Prostate gland (tissue), 2 donors: ENCODE measurements at regions not wholly inside any gene's neighbourhood (a gene's known extent, or its start where the extent isn't known, plus 50 kb on each side); places are given as distances from the start of the nearest gene placed in this dataset.

ENCODE experiments used
- DNase-seq: peaks from one replicate; pipeline ENCODE4 v3.0.0-alpha.2; 2019; ENCODE audit warnings: low spot score
- H3K27ac ChIP-seq, 2 donors: fragments of 200-600 bp; sonication (generic); 2 replicates each; pipeline ENCODE4 v1.5.1; 2017 to 2019
- H3K27me3 ChIP-seq: fragments of 200-600 bp; sonication (generic); replicated peaks from 2 replicates; pipeline ENCODE4 v1.5.1; 2019; ENCODE audit not compliant: insufficient read depth
- H3K36me3 ChIP-seq, 2 donors: fragments of 200-600 bp; sonication (generic); 1 replicate in 1 of 2; 2 replicates in 1 of 2; pipeline versions ENCODE4 v1.5.1 to v1.8.1; 2017 to 2019
- H3K4me1 ChIP-seq: fragments of 200-600 bp; sonication (generic); replicated peaks from 2 replicates; pipeline ENCODE4 v1.5.1; 2019
- H3K4me3 ChIP-seq, 2 donors: fragments of 200-600 bp; sonication (generic); 2 replicates each; pipeline ENCODE4 v1.5.1; 2017 to 2019
- H3K9me3 ChIP-seq: fragments of 200-600 bp; sonication (generic); 2 replicates; pipeline ENCODE4 v1.5.1; 2017
- POLR2A ChIP-seq: fragments of 450-650 bp; IDR thresholded peaks from one replicate; pipeline ENCODE4 v1.6.1; 2016; ENCODE audit warnings: antibody characterized with exemption, mild to moderate bottlenecking
- POLR2AphosphoS5 ChIP-seq: sonication (generic); formaldehyde crosslinking; IDR thresholded peaks from one replicate; pipeline ENCODE4 v1.6.1; 2017; ENCODE audit warnings: antibody characterized with exemption
- WGBS: methylation state at CpG from one replicate; pipeline ENCODE4 v1.1.5; 2018; 5-methylcytosine and 5-hydroxymethylcytosine counted together
- intact Hi-C: fragments of 100-400 bp; cut with DNase I; formaldehyde crosslinking; loops from one replicate; pipeline ENCODE4 v1.14.2; 2022
- TF ChIP-seq, protein P1 (sequence below), 4 experiments: fragments of 200-600 bp in 2 of 4; fragments of 450-650 bp in 2 of 4; sonication (generic) in 2 of 4; IDR thresholded peaks; 1 replicate in 3 of 4; 2 replicates in 1 of 4; pipeline ENCODE4 v1.5.1; 2016 to 2019; ENCODE audit warnings: antibody characterized with exemption in 4 of 4, mild to moderate bottlenecking in 2 of 4, moderate library complexity in 2 of 4

DNA sequence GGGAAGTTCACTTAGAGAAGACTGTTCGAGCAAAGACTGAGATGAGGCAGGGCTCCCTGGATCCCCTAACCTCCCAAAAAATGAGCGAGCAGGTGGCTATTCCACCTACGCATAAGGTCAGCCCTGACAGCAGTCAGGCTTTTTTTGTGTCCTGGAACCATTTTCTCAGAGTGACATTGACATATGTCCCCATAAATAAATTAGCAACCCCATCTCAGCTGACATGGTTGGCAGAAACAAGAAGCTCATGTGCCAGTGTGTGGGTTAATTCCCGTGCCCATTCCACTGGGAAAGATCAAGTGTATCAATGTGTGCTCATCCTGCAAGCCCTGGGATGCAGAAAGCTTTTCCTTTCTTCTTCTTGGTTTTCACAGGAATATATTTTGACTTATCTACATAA, 740.4 kb upstream of the CELF4 start:
- H3K4me1 ChIP-seq = no peaks in the 10 kb centered on the region

DNA sequence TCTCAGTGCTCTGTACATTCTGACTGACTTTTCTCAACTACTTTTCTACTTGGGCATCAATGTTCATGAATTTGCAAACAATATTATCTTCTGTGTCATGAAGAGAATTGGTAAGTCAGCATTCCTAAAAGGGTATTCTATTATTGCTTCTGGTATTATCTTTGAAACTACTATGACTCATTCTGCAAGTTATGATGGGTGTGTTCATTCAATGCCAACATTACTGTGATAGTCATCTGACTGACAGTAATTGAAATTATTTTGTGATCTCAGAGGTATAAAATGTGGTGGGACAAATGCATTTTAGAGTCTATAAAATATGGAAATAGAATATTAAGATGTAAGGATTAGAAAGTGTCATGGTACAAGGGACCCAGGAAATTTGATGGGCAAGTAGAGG, 736.0 kb upstream of the CELF4 start:
- Histone ChIP-seq H3K4me3 (no peak overlapping the region), H3K36me3 (no peaks in the 10 kb centered on the region), H3K9me3 (no peaks in the 10 kb centered on the region), H3K27ac (no peak overlapping the region), H3K4me1 (no peaks in the 10 kb centered on the region), H3K27me3 (no peaks in the 10 kb centered on the region)
- TF ChIP-seq POLR2AphosphoS5 (no peak), POLR2A (no peak)
- TF ChIP-seq, protein P1, sequence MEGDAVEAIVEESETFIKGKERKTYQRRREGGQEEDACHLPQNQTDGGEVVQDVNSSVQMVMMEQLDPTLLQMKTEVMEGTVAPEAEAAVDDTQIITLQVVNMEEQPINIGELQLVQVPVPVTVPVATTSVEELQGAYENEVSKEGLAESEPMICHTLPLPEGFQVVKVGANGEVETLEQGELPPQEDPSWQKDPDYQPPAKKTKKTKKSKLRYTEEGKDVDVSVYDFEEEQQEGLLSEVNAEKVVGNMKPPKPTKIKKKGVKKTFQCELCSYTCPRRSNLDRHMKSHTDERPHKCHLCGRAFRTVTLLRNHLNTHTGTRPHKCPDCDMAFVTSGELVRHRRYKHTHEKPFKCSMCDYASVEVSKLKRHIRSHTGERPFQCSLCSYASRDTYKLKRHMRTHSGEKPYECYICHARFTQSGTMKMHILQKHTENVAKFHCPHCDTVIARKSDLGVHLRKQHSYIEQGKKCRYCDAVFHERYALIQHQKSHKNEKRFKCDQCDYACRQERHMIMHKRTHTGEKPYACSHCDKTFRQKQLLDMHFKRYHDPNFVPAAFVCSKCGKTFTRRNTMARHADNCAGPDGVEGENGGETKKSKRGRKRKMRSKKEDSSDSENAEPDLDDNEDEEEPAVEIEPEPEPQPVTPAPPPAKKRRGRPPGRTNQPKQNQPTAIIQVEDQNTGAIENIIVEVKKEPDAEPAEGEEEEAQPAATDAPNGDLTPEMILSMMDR (IDR thresholded peaks at IDR 0.05) = no peak
- intact Hi-C loops = no loop called here
- DNase-seq = no peak

More for the DNA sequence above, 740.4 kb upstream of the CELF4 start:
- WGBS = 81% methylated on average over 4 of the region's 4 CpGs
- Histone ChIP-seq H3K27ac (no peak overlapping the region), H3K4me3 (no peak overlapping the region), H3K9me3 (no peaks in the 10 kb centered on the region), H3K36me3 (no peaks in the 10 kb centered on the region), H3K27me3 (no peaks in the 10 kb centered on the region)
- intact Hi-C loops = no loop called here
- TF ChIP-seq, protein P1 (IDR thresholded peaks at IDR 0.05) = no peak
- TF ChIP-seq POLR2A = no peak
- TF ChIP-seq POLR2AphosphoS5 = no peak
- DNase-seq = no peak

DNA sequence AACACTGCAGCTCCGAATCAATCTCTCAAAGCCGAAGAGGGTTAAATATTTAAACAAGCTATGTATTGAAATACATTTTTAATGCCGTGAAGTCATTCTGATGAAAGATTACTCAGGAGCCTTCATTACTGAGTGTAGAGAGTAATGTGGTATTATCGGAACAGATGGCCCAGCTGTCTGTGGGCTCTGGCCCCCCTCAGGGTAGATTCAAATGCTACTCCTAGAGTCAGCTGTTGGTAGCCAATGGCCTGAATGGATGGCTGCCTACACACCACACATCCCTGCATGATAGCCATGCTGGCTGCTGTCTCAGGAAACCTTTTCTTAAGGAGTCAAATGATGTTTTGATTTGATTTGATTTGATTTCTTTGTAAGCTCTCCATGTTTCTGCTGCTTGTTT, 732.3 kb upstream of the CELF4 start:
- TF ChIP-seq POLR2AphosphoS5 = no peak
- no peak for TF ChIP-seq POLR2A
- TF ChIP-seq, protein P1 (IDR thresholded peaks at IDR 0.05) = no peak
- 90% methylated on average over 4 of the region's 4 CpGs for WGBS
- H3K4me3 ChIP-seq = no peak overlapping the region
- no peak for DNase-seq
- H3K36me3 ChIP-seq = no peaks in the 10 kb centered on the region
- intact Hi-C loops = no loop called here
- no peaks in the 10 kb centered on the region for H3K27me3 ChIP-seq
- H3K4me1 ChIP-seq = no peaks in the 10 kb centered on the region
- no peaks in the 10 kb centered on the region for H3K9me3 ChIP-seq
- no peak overlapping the region for H3K27ac ChIP-seq

DNA sequence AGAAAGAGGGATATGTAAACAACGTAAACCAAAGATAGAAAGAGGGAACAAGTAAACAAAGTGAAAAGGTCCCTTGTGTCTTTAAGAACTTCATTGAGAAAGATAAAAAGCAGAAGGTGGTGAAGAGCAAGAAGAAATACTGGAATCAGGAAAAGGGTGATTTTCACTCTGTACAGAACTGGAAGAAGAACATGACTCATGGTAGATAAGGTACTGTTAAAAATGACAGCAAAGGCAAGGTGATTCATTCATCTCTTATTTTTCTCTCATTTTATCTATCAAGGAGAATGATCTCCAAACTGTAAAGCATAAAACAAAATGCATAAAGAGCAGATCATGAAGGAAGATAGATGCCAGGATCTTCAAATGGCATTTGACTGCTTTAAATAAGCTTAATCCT, 724.6 kb upstream of the CELF4 start:
- Histone ChIP-seq H3K9me3 (no peaks in the 10 kb centered on the region), H3K36me3 (no peaks in the 10 kb centered on the region), H3K4me3 (no peak overlapping the region), H3K27ac (no peak overlapping the region), H3K27me3 (no peaks in the 10 kb centered on the region), H3K4me1 (no peaks in the 10 kb centered on the region)
- WGBS = 78% methylated on average over 1 of the region's 1 CpG
- no peak for DNase-seq
- TF ChIP-seq POLR2AphosphoS5 (no peak), POLR2A (no peak)
- TF ChIP-seq, protein P1 (IDR thresholded peaks at IDR 0.05) = no peak
- intact Hi-C loops = no loop called here

DNA sequence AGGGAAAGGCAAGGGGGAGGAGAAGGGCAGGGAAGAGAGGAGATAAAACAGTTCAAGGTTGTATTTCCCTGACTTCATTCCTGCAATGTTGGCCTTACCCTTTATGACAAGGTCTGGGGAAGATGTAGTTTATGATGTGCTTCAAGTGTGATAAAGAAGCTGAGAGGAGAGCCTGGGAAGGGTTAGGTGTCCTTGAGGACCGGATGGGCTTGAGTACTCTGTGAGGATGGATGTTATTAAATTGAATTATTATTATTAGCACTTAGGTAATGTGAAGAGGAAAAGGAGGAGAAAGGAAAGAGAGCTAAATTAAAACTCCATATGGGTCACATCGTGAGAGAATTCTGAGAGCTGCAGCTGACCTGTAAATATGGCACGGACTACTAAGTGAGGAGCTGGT, 719.4 kb upstream of the CELF4 start:
- 42% methylated on average over 3 of the region's 3 CpGs for WGBS

More for the DNA sequence above, 719.4 kb upstream of the CELF4 start:
- Histone ChIP-seq H3K4me3 (no peak overlapping the region), H3K27ac (no peak overlapping the region), H3K27me3 (no peaks in the 10 kb centered on the region), H3K36me3 (no peaks in the 10 kb centered on the region), H3K9me3 (no peaks in the 10 kb centered on the region), H3K4me1 (no peaks in the 10 kb centered on the region)
- intact Hi-C loops = no loop called here
- DNase-seq = no peak
- TF ChIP-seq POLR2A (no peak), POLR2AphosphoS5 (no peak)
- TF ChIP-seq, protein P1 (IDR thresholded peaks at IDR 0.05) = no peak
